SK-N-MC (cell line): ENCODE measurements at regions not wholly inside any gene's neighbourhood (a gene's known extent, or its start where the extent isn't known, plus 50 kb on each side); places are given as distances from the start of the nearest gene placed in this dataset.

Source experiments
- DNase-seq: peaks from one replicate; pipeline ENCODE4 v3.0.0-alpha.2; 2011; ENCODE audit warnings: low read depth, low spot score
- H3K27ac ChIP-seq: fragments of 200-600 bp; sonication (generic); 2 replicates; pipeline ENCODE4 v1.5.1; 2016; ENCODE audit warnings: mixed run types
- H3K36me3 ChIP-seq: fragments of 200-600 bp; sonication (generic); 2 replicates; pipeline ENCODE4 v1.6.1; 2017; ENCODE audit warnings: antibody characterized with exemption, low read length, mixed read lengths; ENCODE audit not compliant: insufficient read depth
- H3K4me3 ChIP-seq: fragments of 200-600 bp; sonication (generic); 2 replicates; pipeline ENCODE4 v1.5.1; 2016
- H3K9ac ChIP-seq: fragments of 200-600 bp; sonication (generic); 2 replicates; pipeline ENCODE4 v1.8.0; 2017; ENCODE audit warnings: mixed run types, mixed read lengths; ENCODE audit not compliant: insufficient read length
- H3K9me3 ChIP-seq: fragments of 200-600 bp; sonication (generic); 2 replicates; pipeline ENCODE4 v1.6.1; 2017; ENCODE audit warnings: low read depth, mild to moderate bottlenecking, antibody characterized with exemption, low read length, moderate library complexity, mixed read lengths
- EZH2 ChIP-seq: fragments of 200-600 bp; sonication (generic); IDR thresholded peaks from one replicate; pipeline ENCODE4 v1.6.1; 2017; ENCODE audit warnings: antibody characterized with exemption
- FOXP2 ChIP-seq: optimal IDR thresholded peaks from 2 replicates; pipeline ENCODE3; 2011; ENCODE audit warnings: mild to moderate bottlenecking, moderate library complexity; ENCODE audit not compliant: insufficient read depth; ENCODE audit errors: extremely low read length, control extremely low read depth
- POLR2AphosphoS5 ChIP-seq: IDR thresholded peaks from 2 replicates; pipeline ENCODE4 v1.6.1; 2012; ENCODE audit warnings: mild to moderate bottlenecking, low read depth, low read length, borderline replicate concordance

DNA sequence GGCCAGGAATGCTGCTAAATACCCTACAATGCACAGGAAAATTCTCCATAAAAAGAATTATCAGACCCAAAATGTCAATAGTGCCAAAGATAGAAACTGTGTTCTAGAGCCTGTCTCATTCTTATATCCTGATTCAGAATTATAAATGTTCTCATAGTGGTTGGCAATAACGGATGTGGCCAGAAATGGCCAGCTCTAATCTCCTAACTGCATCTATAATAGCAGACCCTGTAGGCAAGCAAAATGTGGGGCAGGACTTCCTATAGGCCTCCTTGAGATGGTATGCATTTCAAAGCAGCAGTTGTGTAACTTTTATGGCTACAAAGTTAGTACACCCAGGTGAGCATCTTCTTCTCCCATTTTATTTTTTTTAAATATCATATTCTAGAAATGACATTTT is 95.9 kb upstream of the SGIP1 start:
- TF ChIP-seq POLR2AphosphoS5 (no peak), EZH2 (no peak), FOXP2 (no peak)
- Histone ChIP-seq H3K27ac (no peak overlapping the region), H3K9me3 (no peaks in the 10 kb centered on the region), H3K9ac (no peak overlapping the region), H3K4me3 (no peak overlapping the region), H3K36me3 (no peaks in the 10 kb centered on the region)
- no peak for DNase-seq

GRCh38 chr1:66438501-66438900 is 95.5 kb upstream of the SGIP1 start:
- DNase-seq: no peak
- no peak overlapping the region for H3K4me3 ChIP-seq
- TF ChIP-seq POLR2AphosphoS5 (no peak), FOXP2 (no peak), EZH2 (no peak)
- no peaks in the 10 kb centered on the region for H3K36me3 ChIP-seq
- no peak overlapping the region for H3K9ac ChIP-seq
- H3K27ac ChIP-seq: no peak overlapping the region
- H3K9me3 ChIP-seq: no peaks in the 10 kb centered on the region

DNA sequence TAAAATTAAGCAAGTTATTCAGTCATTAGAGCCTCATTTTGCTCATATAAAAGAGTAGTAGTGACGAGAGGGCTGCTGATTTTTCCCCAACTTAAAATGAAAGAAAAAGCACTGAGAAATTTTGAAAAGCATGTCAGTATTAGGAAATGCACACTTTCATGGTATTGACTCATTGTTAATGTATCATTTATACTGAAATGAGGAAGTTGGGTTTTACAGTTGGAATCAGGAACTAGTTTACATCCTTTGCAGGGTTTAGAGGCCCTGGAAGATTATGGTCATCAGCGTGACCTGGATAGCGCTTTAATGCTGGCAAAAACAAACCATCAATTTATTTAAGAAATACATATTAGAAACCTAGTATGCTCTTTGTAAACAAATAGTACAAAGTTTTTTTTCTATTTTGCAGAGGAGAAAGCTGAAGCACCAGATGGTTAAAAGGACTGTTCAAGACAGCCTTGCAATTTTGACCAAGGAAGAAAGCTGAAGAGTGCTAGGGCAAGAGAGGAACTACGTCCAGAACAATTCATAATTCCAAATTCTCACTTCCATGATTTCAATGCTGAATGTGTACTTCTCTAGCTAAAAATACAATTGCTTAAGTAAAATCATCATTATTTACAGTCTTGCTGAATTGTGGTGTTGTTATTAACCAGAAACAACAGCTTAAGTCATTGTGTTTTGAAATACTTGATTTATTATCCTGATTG is 94.8 kb upstream of the SGIP1 start:
- Histone ChIP-seq H3K27ac (no peak overlapping the region), H3K9me3 (no peaks in the 10 kb centered on the region), H3K4me3 (no peak overlapping the region)

DNA sequence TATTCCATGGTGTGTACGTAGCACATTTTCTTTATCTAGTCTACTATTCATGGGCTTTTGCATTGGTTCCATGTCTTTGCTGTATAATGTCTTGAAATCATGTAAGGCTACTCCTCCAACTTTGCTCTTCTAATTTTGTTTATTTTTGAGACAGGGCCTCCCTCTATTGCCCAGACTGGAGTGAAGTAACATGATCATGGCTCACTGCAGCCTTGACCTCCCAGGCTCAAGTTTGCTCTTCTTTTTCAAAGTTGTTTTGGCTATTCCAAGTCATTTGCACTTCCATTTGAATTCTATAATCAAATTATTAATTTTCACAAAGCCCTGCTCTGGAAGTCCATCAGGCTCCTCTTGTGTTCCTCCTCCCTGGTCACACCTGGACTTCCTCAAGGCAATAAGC is 90.2 kb upstream of the SGIP1 start:
- DNase-seq: no peak
- Histone ChIP-seq H3K4me3 (no peak overlapping the region), H3K27ac (no peak overlapping the region), H3K9me3 (no peaks in the 10 kb centered on the region), H3K9ac (no peak overlapping the region), H3K36me3 (no peaks in the 10 kb centered on the region)
- TF ChIP-seq POLR2AphosphoS5 (no peak), EZH2 (no peak), FOXP2 (no peak)

More for the DNA sequence above, 94.8 kb upstream of the SGIP1 start:
- no peak for TF ChIP-seq FOXP2
- TF ChIP-seq POLR2AphosphoS5: no peak
- TF ChIP-seq EZH2: no peak
- Histone ChIP-seq H3K36me3 (no peaks in the 10 kb centered on the region), H3K9ac (no peak overlapping the region)
- DNase-seq: no peak

DNA sequence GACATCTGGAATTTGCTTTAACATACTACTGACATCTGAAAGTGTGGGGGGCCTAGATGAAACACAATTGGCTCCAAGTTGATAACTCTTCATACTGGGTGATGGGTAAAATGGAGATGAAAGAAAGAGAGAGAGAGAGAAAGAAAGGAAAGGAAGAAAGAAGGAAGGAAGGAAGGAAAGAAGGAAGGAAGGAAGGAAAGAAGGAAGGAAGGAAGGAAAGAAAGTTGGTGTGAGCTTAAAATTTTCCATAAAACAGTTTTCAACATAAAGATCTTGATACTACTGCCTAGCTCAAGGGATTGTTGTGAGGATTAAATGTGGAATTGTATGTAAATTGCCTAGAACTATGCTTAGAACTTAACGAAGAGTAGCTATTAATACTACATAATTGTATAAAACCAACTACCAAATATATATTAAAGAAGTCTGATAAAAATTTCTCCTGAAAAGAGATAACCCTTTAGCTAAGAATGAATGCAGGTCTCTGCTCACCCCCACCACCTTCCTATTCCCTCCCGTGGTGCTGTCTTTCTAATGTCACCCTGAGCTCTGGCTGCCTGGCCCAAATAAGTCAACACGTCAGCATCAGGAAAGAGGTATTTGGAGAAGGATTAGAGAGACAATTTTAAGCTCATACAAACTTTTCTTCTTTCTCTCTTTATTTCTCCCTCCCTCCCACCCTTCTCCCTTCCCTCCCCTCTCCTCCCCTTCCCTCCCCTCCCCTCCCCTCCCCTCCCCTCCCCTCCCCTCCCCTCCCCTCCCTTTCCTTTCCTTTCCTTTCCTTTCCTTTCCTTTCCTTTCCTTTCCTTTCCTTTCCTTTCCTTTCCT is 89.3 kb upstream of the SGIP1 start:
- no peak overlapping the region; the same call in 1 of the 2 replicates for H3K27ac ChIP-seq

DNA sequence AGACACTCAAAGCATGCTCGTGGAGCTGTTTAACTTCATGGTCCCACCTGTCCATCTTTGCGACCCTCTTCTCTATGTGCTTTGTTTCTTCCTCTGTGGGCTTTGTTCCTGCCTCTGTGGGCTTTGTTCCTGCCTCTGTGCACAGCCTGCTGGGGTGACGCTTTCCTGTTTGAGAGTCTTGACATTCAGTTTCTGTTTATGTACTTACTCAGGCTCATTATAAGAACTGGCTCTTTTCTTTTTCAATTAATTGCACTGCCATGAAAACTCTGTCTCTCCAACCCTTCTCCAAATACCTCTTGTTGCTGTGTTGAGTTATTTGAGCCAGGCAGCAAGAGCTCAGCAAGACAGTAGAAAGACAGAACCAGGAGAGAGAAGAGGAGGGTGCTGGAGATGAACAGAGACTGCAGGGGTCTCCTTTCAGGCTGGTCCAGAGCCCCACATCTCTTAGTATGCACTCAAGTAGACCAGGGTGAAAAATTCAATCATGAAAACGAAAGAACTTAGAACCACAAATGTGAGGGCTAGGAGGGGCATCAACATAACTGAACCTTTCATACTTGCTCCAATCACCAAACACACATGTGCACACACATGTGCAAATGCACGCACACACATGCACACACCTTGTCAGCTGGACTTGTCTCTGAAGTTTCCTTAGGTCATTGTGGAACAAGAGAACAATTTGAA is 88.3 kb upstream of the SGIP1 start:
- DNase-seq: no peak
- Histone ChIP-seq H3K27ac (peak overlapping the region; percentile 73), H3K36me3 (no peaks in the 10 kb centered on the region), H3K4me3 (no peak overlapping the region), H3K9me3 (no peaks in the 10 kb centered on the region), H3K9ac (peak overlapping the region; percentile 51)
- TF ChIP-seq POLR2AphosphoS5 (no peak), EZH2 (no peak), FOXP2 (no peak)

More for the DNA sequence above, 89.3 kb upstream of the SGIP1 start:
- H3K4me3 ChIP-seq: no peak overlapping the region
- no peaks in the 10 kb centered on the region for H3K9me3 ChIP-seq
- no peak for TF ChIP-seq EZH2
- TF ChIP-seq FOXP2: no peak
- TF ChIP-seq POLR2AphosphoS5: no peak
- no peak for DNase-seq
- no peaks in the 10 kb centered on the region for H3K36me3 ChIP-seq
- no peak overlapping the region for H3K9ac ChIP-seq

- Histone ChIP-seq H3K4me3 (peak overlapping the region; percentile 39), H3K9ac (peak overlapping the region; percentile 51), H3K9me3 (no peaks in the 10 kb centered on the region), H3K27ac (peak overlapping the region; percentile 73; the same call in 1 of the 2 replicates), H3K36me3 (no peaks in the 10 kb centered on the region)
- TF ChIP-seq FOXP2: no peak
- no peak for TF ChIP-seq POLR2AphosphoS5
- TF ChIP-seq EZH2: no peak
- DNase-seq: peak; percentile 73
Observed at GRCh38 chr1:66446261-66447001, 87.5 kb upstream of the SGIP1 start.
